HCT116 (cell line): ENCODE measurements at regions not wholly inside any gene's neighbourhood (a gene's known extent, or its start where the extent isn't known, plus 50 kb on each side); places are given as distances from the start of the nearest gene placed in this dataset.

Experiments used
- ATAC-seq: fragments of 200-7000 bp; cut with Tn5 transposase; 2 replicates; pipeline ENCODE4 v1.9.1; 2020; ENCODE audit warnings: mild to moderate bottlenecking, moderate library complexity
- BruUV-seq: library from RNA; stranded (reverse); fragments of 400-500 nt; replicated peaks from 2 replicates; lab custom pipeline; 2021; lab: Mats Ljungman, UMichigan
- CTCF ChIA-PET: fragments of 300-600 bp; sonication (Branson Sonifier 250); formaldehyde crosslinking; loops from one replicate; lab custom pipeline; 2021; ENCODE audit warnings: antibody characterized with exemption; lab: Charles Lee
- POLR2A ChIA-PET: fragments of 300-600, 350-600 bp; sonication (Branson Sonifier 250); formaldehyde crosslinking; loops from one replicate; lab custom pipeline; 2021; ENCODE audit warnings: antibody characterized with exemption; lab: Charles Lee
- RAD21 ChIA-PET, 2 experiments: fragments of 300-600 bp; sonication (Branson Sonifier 250); formaldehyde crosslinking; loops; one replicate each; lab custom pipeline; 2023; ENCODE audit warnings: low total read pairs in 2 of 2; ENCODE audit not compliant: uncharacterized antibody in 2 of 2, unreplicated experiment in 2 of 2, low non-redundant PET in 1 of 2; lab: Charles Lee
- DNase-seq: peaks from one replicate; pipeline ENCODE4 v3.0.0-alpha.2; 2010; ENCODE audit warnings: low read depth, low spot score
- H2AFZ ChIP-seq: fragments of 200-600 bp; shearing (Covaris generic), sonication (generic); 2 replicates; pipeline ENCODE4 v1.6.1; 2017; ENCODE audit warnings: low read depth, mixed run types, mixed read lengths, antibody characterized with exemption, low read length; ENCODE audit not compliant: poor library complexity, severe bottlenecking
- H3K27ac ChIP-seq: 2 replicates; pipeline ENCODE4 v1.5.1; 2012; ENCODE audit warnings: low read depth, low read length
- H3K27me3 ChIP-seq: fragments of 200-600 bp; sonication (generic); 2 replicates; pipeline ENCODE4 v1.6.1; 2016; ENCODE audit warnings: mixed run types, low read length, mixed read lengths; ENCODE audit not compliant: insufficient read depth
- H3K36me3 ChIP-seq, 2 experiments: fragments of 200-500 bp in 1 of 2; fragments of 200-600 bp in 1 of 2; sonication (Bioruptor generic) in 1 of 2; sonication (generic) in 1 of 2; 2 replicates each; pipeline versions ENCODE4 v1.5.1 to v1.6.1; 2014 to 2016; ENCODE audit warnings: low read length in 2 of 2, inconsistent platforms in 1 of 2, mixed read lengths in 1 of 2, mixed run types in 1 of 2; ENCODE audit not compliant: insufficient read depth in 2 of 2, control insufficient read depth in 1 of 2
- H3K4me1 ChIP-seq, 2 experiments: fragments of 200-600 bp in 1 of 2; sonication (generic) in 1 of 2; 2 replicates each; pipeline versions ENCODE4 v1.5.1 to v1.6.1; 2012 to 2017; ENCODE audit warnings: low read length in 2 of 2, inconsistent platforms in 1 of 2, mild to moderate bottlenecking in 1 of 2, mixed read lengths in 1 of 2, mixed run types in 1 of 2, moderate library complexity in 1 of 2; ENCODE audit not compliant: insufficient read depth in 2 of 2, control insufficient read depth in 1 of 2
- H3K4me2 ChIP-seq: fragments of 200-600 bp; sonication (generic); 2 replicates; pipeline ENCODE4 v1.6.1; 2017; ENCODE audit warnings: mixed run types, low read length, mixed read lengths
- H3K4me3 ChIP-seq, 2 experiments: fragments of 200-600 bp in 1 of 2; sonication (generic) in 1 of 2; replicated peaks in 1 of 2; 2 replicates each; pipeline ENCODE4 v1.5.1; 2011 to 2016; ENCODE audit warnings: low read length in 2 of 2, control low read depth in 1 of 2, low read depth in 1 of 2, mild to moderate bottlenecking in 1 of 2, mixed read lengths in 1 of 2, mixed run types in 1 of 2
- H3K79me2 ChIP-seq: fragments of 200-600 bp; sonication (generic); 2 replicates; pipeline ENCODE4 v1.6.1; 2017; ENCODE audit warnings: mild to moderate bottlenecking, mixed run types, low read length, moderate library complexity, mixed read lengths; ENCODE audit not compliant: insufficient read depth
- H3K9ac ChIP-seq: fragments of 200-600 bp; sonication (generic); 2 replicates; pipeline ENCODE4 v1.6.1; 2016; ENCODE audit warnings: low read length, mixed read lengths
- H3K9me2 ChIP-seq: fragments of 200-600 bp; sonication (generic), shearing (Covaris generic); 2 replicates; pipeline ENCODE4 v1.6.1; 2017; ENCODE audit warnings: mixed run types, mild to moderate bottlenecking, moderate library complexity; ENCODE audit not compliant: insufficient read depth
- H3K9me3 ChIP-seq, 2 experiments: fragments of 200-500 bp in 1 of 2; fragments of 200-600 bp in 1 of 2; sonication (Bioruptor generic) in 1 of 2; sonication (generic) in 1 of 2; 2 replicates each; pipeline ENCODE4 v1.6.1; 2014 to 2017; ENCODE audit warnings: low read length in 2 of 2, mixed read lengths in 2 of 2, inconsistent platforms in 1 of 2, low read depth in 1 of 2, mild to moderate bottlenecking in 1 of 2, mixed run types in 1 of 2, moderate library complexity in 1 of 2; ENCODE audit not compliant: control insufficient read depth in 1 of 2, insufficient read depth in 1 of 2
- H4K20me1 ChIP-seq: fragments of 200-600 bp; sonication (generic), shearing (Covaris generic); 2 replicates; pipeline ENCODE4 v1.6.1; 2017; ENCODE audit warnings: mixed run types, mild to moderate bottlenecking, moderate library complexity; ENCODE audit not compliant: insufficient read depth
- EZH2 ChIP-seq: fragments of 200-600 bp; sonication (generic); IDR thresholded peaks from 2 replicates; pipeline ENCODE4 v1.6.1; 2017; ENCODE audit warnings: antibody characterized with exemption, mixed run types
- JUND ChIP-seq: IDR thresholded peaks from 2 replicates; pipeline ENCODE4 v1.6.1; 2012
- POLR2AphosphoS5 ChIP-seq: IDR thresholded peaks from 2 replicates; pipeline ENCODE4 v1.6.1; 2011; ENCODE audit warnings: mild to moderate bottlenecking, low read depth, low read length, moderate library complexity
- SIN3A ChIP-seq: IDR thresholded peaks from 2 replicates; pipeline ENCODE4 v1.6.1; 2012; ENCODE audit warnings: low read depth
- SRF ChIP-seq: IDR thresholded peaks from 2 replicates; pipeline ENCODE4 v1.6.1; 2012; ENCODE audit warnings: low read depth
- intact Hi-C: fragments of 100-400 bp; cut with micrococcal nuclease; formaldehyde crosslinking; loops from 2 replicates; pipeline ENCODE4 v1.10.0; 2022
- TF ChIP-seq, protein P1 (sequence below), 3 experiments: fragments of 200-600 bp in 1 of 3; sonication (generic) in 1 of 3; IDR thresholded peaks in 2 of 3; conservative IDR thresholded peaks in 1 of 3; 2 replicates each; pipeline ENCODE4 v1.5.1; 2012 to 2017; ENCODE audit warnings: low read depth in 2 of 3, low read length in 2 of 3, antibody characterized with exemption in 1 of 3, borderline replicate concordance in 1 of 3, control low read depth in 1 of 3, mild to moderate bottlenecking in 1 of 3, mixed read lengths in 1 of 3, mixed run types in 1 of 3, moderate library complexity in 1 of 3; ENCODE audit not compliant: insufficient read depth in 1 of 3
- TF ChIP-seq, protein P2 (sequence below): IDR thresholded peaks from 2 replicates; pipeline ENCODE4 v1.6.1; 2012; ENCODE audit warnings: low read depth

- Histone ChIP-seq H3K4me3 (no peak overlapping the region), H3K4me1 (no peaks in the 10 kb centered on the region), H3K9me2 (no peaks in the 10 kb centered on the region), H3K79me2 (no peaks in the 10 kb centered on the region), H3K27ac (no peak overlapping the region), H3K36me3 (no peaks in the 10 kb centered on the region), H4K20me1 (no peaks in the 10 kb centered on the region), H3K4me2 (no peak overlapping the region), H3K27me3 (no peaks in the 10 kb centered on the region), H3K9ac (no peak overlapping the region), H2AFZ (no peak overlapping the region), H3K9me3 (peaks cover 16 to 17% of the 10 kb centered on the region in 2 experiments; a peak in 2 of 4 replicates)
- intact Hi-C loops: no loop called here
- TF ChIP-seq SIN3A (no peak), JUND (no peak), EZH2 (no peak), SRF (no peak), POLR2AphosphoS5 (no peak)
- TF ChIP-seq, protein P1, sequence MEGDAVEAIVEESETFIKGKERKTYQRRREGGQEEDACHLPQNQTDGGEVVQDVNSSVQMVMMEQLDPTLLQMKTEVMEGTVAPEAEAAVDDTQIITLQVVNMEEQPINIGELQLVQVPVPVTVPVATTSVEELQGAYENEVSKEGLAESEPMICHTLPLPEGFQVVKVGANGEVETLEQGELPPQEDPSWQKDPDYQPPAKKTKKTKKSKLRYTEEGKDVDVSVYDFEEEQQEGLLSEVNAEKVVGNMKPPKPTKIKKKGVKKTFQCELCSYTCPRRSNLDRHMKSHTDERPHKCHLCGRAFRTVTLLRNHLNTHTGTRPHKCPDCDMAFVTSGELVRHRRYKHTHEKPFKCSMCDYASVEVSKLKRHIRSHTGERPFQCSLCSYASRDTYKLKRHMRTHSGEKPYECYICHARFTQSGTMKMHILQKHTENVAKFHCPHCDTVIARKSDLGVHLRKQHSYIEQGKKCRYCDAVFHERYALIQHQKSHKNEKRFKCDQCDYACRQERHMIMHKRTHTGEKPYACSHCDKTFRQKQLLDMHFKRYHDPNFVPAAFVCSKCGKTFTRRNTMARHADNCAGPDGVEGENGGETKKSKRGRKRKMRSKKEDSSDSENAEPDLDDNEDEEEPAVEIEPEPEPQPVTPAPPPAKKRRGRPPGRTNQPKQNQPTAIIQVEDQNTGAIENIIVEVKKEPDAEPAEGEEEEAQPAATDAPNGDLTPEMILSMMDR (IDR thresholded peaks at IDR 0.05 in 2 of 3, conservative IDR thresholded peaks at IDR 0.05 in 1 of 3; ENCODE audit: borderline replicate concordance in 1 of 3, insufficient read depth in 1 of 3, low read depth in 2 of 3, low read length in 2 of 3): no peak
- TF ChIP-seq, protein P2, sequence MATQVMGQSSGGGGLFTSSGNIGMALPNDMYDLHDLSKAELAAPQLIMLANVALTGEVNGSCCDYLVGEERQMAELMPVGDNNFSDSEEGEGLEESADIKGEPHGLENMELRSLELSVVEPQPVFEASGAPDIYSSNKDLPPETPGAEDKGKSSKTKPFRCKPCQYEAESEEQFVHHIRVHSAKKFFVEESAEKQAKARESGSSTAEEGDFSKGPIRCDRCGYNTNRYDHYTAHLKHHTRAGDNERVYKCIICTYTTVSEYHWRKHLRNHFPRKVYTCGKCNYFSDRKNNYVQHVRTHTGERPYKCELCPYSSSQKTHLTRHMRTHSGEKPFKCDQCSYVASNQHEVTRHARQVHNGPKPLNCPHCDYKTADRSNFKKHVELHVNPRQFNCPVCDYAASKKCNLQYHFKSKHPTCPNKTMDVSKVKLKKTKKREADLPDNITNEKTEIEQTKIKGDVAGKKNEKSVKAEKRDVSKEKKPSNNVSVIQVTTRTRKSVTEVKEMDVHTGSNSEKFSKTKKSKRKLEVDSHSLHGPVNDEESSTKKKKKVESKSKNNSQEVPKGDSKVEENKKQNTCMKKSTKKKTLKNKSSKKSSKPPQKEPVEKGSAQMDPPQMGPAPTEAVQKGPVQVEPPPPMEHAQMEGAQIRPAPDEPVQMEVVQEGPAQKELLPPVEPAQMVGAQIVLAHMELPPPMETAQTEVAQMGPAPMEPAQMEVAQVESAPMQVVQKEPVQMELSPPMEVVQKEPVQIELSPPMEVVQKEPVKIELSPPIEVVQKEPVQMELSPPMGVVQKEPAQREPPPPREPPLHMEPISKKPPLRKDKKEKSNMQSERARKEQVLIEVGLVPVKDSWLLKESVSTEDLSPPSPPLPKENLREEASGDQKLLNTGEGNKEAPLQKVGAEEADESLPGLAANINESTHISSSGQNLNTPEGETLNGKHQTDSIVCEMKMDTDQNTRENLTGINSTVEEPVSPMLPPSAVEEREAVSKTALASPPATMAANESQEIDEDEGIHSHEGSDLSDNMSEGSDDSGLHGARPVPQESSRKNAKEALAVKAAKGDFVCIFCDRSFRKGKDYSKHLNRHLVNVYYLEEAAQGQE: no peak
- no TSS peak for BruUV-seq
- CTCF ChIA-PET: no interaction called here
- POLR2A ChIA-PET: no interaction called here
- ATAC-seq (no peak), DNase-seq (no peak)
- RAD21 ChIA-PET: no interaction called here
Measured at GRCh38 chr18:77940566-77940965, 690.9 kb downstream of the GALR1 start.
